Body of pancreas (tissue), 4 donors: ENCODE measurements at regions not wholly inside any gene's neighbourhood (a gene's known extent, or its start where the extent isn't known, plus 50 kb on each side); places are given as distances from the start of the nearest gene placed in this dataset.
A peak's percentile ranks its signal among the peaks of the same experiment; 100 is the strongest.

Source experiments
- CTCF ChIP-seq, 7 experiments: fragments of 450-650 bp in 4 of 7; fragments of 200-600 bp in 3 of 7; sonication (generic) in 3 of 7; IDR thresholded peaks; one replicate each; pipeline ENCODE4 v1.5.1; 2016 to 2019; ENCODE audit warnings: antibody characterized with exemption in 7 of 7
- POLR2A ChIP-seq, 3 donors: fragments of 450-650 bp; IDR thresholded peaks; one replicate each; pipeline ENCODE4 v1.6.1; 2016; ENCODE audit warnings: antibody characterized with exemption in 3 of 3, mild to moderate bottlenecking in 2 of 3

GRCh38 chr5:106269252-106269843, 1401.4 kb downstream of the EFNA5 start:
- TF ChIP-seq POLR2A (IDR thresholded peaks at IDR 0.05) (no peak), CTCF (IDR thresholded peaks at IDR 0.05) (peak in 2 of 7 experiments; percentile 11 to 14)
